IPS-NIHi7 (cell line): ENCODE measurements at regions not wholly inside any gene's neighbourhood (a gene's known extent, or its start where the extent isn't known, plus 50 kb on each side); places are given as distances from the start of the nearest gene placed in this dataset.

Source experiments
- DNase-seq: peaks from one replicate; pipeline ENCODE4 v3.0.0; 2012; ENCODE audit warnings: mixed read lengths; ENCODE audit errors: extremely low spot score

- DNase-seq, result peak; percentile 61
These were observed 188.4 kb upstream of the TSHZ2 start for GRCh38 chr20:52783769-52784168.

- DNase-seq, result no peak
These were observed 191.7 kb upstream of the TSHZ2 start for GRCh38 chr20:52780462-52780861.

GRCh38 chr20:52779125-52779524 is 193.0 kb upstream of the TSHZ2 start:
- no peak for DNase-seq

- DNase-seq, result no peak
These were observed 195.0 kb upstream of the TSHZ2 start for GRCh38 chr20:52777171-52777570.

- no peak for DNase-seq
These were observed 196.4 kb upstream of the TSHZ2 start for GRCh38 chr20:52775786-52776185.

GRCh38 chr20:52768694-52769093 is 203.5 kb upstream of the TSHZ2 start:
- DNase-seq, result no peak

GRCh38 chr20:52766645-52767435 is 205.3 kb upstream of the TSHZ2 start:
- DNase-seq, result no peak

- no peak for DNase-seq
These were observed 208.8 kb upstream of the TSHZ2 start for GRCh38 chr20:52763321-52763853.

GRCh38 chr20:52761867-52762266 is 210.3 kb upstream of the TSHZ2 start:
- DNase-seq, result no peak

- peak; percentile 22 for DNase-seq
These were observed 211.4 kb upstream of the TSHZ2 start for GRCh38 chr20:52760791-52761190.

- no peak for DNase-seq
These were observed 214.7 kb upstream of the TSHZ2 start for GRCh38 chr20:52757411-52757810.

GRCh38 chr20:52755744-52756143 is 216.4 kb upstream of the TSHZ2 start:
- no peak for DNase-seq

GRCh38 chr20:52754366-52754765 is 217.8 kb upstream of the TSHZ2 start:
- DNase-seq, result no peak

GRCh38 chr20:52752023-52752422 is 220.1 kb upstream of the TSHZ2 start:
- DNase-seq, result no peak

- no peak for DNase-seq
These were observed 220.6 kb upstream of the TSHZ2 start for GRCh38 chr20:52751571-52751970.

GRCh38 chr20:52749938-52750337 is 222.2 kb upstream of the TSHZ2 start:
- no peak for DNase-seq

- no peak for DNase-seq
These were observed 223.2 kb upstream of the TSHZ2 start for GRCh38 chr20:52748990-52749389.

GRCh38 chr20:52748285-52748932 is 223.7 kb upstream of the TSHZ2 start:
- DNase-seq, result no peak

- DNase-seq, result peak; percentile 68
These were observed 224.3 kb upstream of the TSHZ2 start for GRCh38 chr20:52747845-52748284.

- DNase-seq, result no peak
These were observed 225.4 kb upstream of the TSHZ2 start for GRCh38 chr20:52746770-52747169.

- peak; percentile 52 for DNase-seq
These were observed 226.0 kb upstream of the TSHZ2 start for GRCh38 chr20:52746190-52746589.

GRCh38 chr20:52744441-52744840 is 227.7 kb upstream of the TSHZ2 start:
- DNase-seq, result no peak

GRCh38 chr20:52738081-52738480 is 234.1 kb upstream of the TSHZ2 start:
- DNase-seq, result no peak
